GM19455 (cell line): ENCODE measurements at regions not wholly inside any gene's neighbourhood (a gene's known extent, or its start where the extent isn't known, plus 50 kb on each side); places are given as distances from the start of the nearest gene placed in this dataset.
"Not testable (repeated sequence)": the region's sequence is repeated elsewhere in the genome, so short reads cannot be mapped to it uniquely, and the experiment has no call there.

Source experiments
- ATAC-seq: cut with Tn5 transposase; IDR thresholded peaks from one replicate; pipeline ENCODE4 v1.9.1; 2021; ENCODE audit not compliant: unreplicated experiment

- ATAC-seq: not testable (repeated sequence)
Measured at GRCh38 chr12:9312406-9313392, 104.5 kb upstream of the PZP start.

- ATAC-seq: not testable (repeated sequence)
Measured at GRCh38 chr12:9311454-9311853, 103.3 kb upstream of the PZP start.

- ATAC-seq: not testable (repeated sequence)
Measured at GRCh38 chr12:9310645-9311044, 102.5 kb upstream of the PZP start.

GRCh38 chr12:9309749-9310148, 101.6 kb upstream of the PZP start:
- ATAC-seq: not testable (repeated sequence)

GRCh38 chr12:9308745-9309144, 100.5 kb upstream of the PZP start:
- ATAC-seq: not testable (repeated sequence)

GRCh38 chr12:9308163-9308562, 100.0 kb upstream of the PZP start:
- not testable (repeated sequence) for ATAC-seq

- ATAC-seq: not testable (repeated sequence)
Measured at GRCh38 chr12:9307255-9307654, 99.1 kb upstream of the PZP start.

- not testable (repeated sequence) for ATAC-seq
Measured at GRCh38 chr12:9306004-9306403, 97.8 kb upstream of the PZP start.

GRCh38 chr12:9304540-9304939, 96.3 kb upstream of the PZP start:
- not testable (repeated sequence) for ATAC-seq

- not testable (repeated sequence) for ATAC-seq
Measured at GRCh38 chr12:9295872-9296271, 87.7 kb upstream of the PZP start.

GRCh38 chr12:9294072-9294620, 86.0 kb upstream of the PZP start:
- ATAC-seq: not testable (repeated sequence)

- not testable (repeated sequence) for ATAC-seq
Measured at GRCh38 chr12:9293391-9293790, 85.2 kb upstream of the PZP start.

GRCh38 chr12:9289984-9290383, 81.8 kb upstream of the PZP start:
- ATAC-seq: not testable (repeated sequence)

- not testable (repeated sequence) for ATAC-seq
Measured at GRCh38 chr12:9284724-9285123, 76.5 kb upstream of the PZP start.

- ATAC-seq: peak; percentile 35
Measured at GRCh38 chr12:9284197-9284596, 76.0 kb upstream of the PZP start.

GRCh38 chr12:9283346-9284095, 75.3 kb upstream of the PZP start:
- not testable (repeated sequence) for ATAC-seq

GRCh38 chr12:9276990-9277389, 68.8 kb upstream of the PZP start:
- ATAC-seq: no peak

GRCh38 chr12:9273276-9273675, 65.1 kb upstream of the PZP start:
- no peak for ATAC-seq

- no peak for ATAC-seq
Measured at GRCh38 chr12:9271875-9272274, 63.7 kb upstream of the PZP start.

GRCh38 chr12:9264546-9264945, 56.4 kb upstream of the PZP start:
- no peak for ATAC-seq

- ATAC-seq: no peak
Measured at GRCh38 chr12:9260931-9261330, 52.7 kb upstream of the PZP start.
